Lung (tissue), 11 donors: ENCODE measurements at regions not wholly inside any gene's neighbourhood (a gene's known extent, or its start where the extent isn't known, plus 50 kb on each side); places are given as distances from the start of the nearest gene placed in this dataset.

Experiments used
- ATAC-seq: fragments of 200-7000 bp; cut with Tn5 transposase; one replicate; pipeline ENCODE4 v1.9.1; 2020; ENCODE audit warnings: moderate number of reproducible peaks; ENCODE audit not compliant: insufficient read depth, low FRiP score
- DNase-seq, 3 donors: peaks; one replicate each; pipeline ENCODE4 v3.0.0-alpha.2; 2013 to 2017
- H3K27ac ChIP-seq, 2 donors: one replicate each; pipeline ENCODE4 v1.5.1; 2013; ENCODE audit warnings: mild to moderate bottlenecking in 2 of 2, moderate library complexity in 2 of 2, control low read depth in 1 of 2, inconsistent platforms in 1 of 2, low read depth in 1 of 2, low read length in 1 of 2
- H3K27me3 ChIP-seq, 3 donors: one replicate each; pipeline ENCODE4 v1.5.1; 2013; ENCODE audit warnings: low read length in 2 of 3; ENCODE audit not compliant: control insufficient read depth in 3 of 3, insufficient read depth in 3 of 3
- H3K36me3 ChIP-seq, 4 donors: one replicate each; pipeline ENCODE4 v1.5.1; 2013; ENCODE audit warnings: low read length in 4 of 4, mild to moderate bottlenecking in 1 of 4, moderate library complexity in 1 of 4; ENCODE audit not compliant: control insufficient read depth in 4 of 4, insufficient read depth in 4 of 4
- H3K4me1 ChIP-seq, 5 donors: one replicate each; pipeline ENCODE4 v1.5.1; 2013; ENCODE audit warnings: low read length in 5 of 5, mild to moderate bottlenecking in 2 of 5, moderate library complexity in 1 of 5; ENCODE audit not compliant: control insufficient read depth in 5 of 5, insufficient read depth in 5 of 5
- H3K4me3 ChIP-seq: one replicate; pipeline ENCODE4 v1.5.1; 2013; ENCODE audit warnings: mild to moderate bottlenecking, control low read depth, moderate library complexity
- H3K9ac ChIP-seq, 2 donors: one replicate each; pipeline ENCODE4 v1.5.1; 2013; ENCODE audit warnings: low read length in 2 of 2, control low read depth in 1 of 2; ENCODE audit not compliant: insufficient read depth in 1 of 2
- H3K9me3 ChIP-seq, 4 donors: one replicate each; pipeline ENCODE4 v1.5.1; 2013; ENCODE audit warnings: low read length in 3 of 4, mild to moderate bottlenecking in 1 of 4, moderate library complexity in 1 of 4; ENCODE audit not compliant: control insufficient read depth in 4 of 4, insufficient read depth in 3 of 4
- WGBS, 2 donors: extraction: QIAGEN DNeasy Blood & Tissue Kit; methylation state at CpG; one replicate each; pipeline ENCODE4 v1.1.7; 2013; 5-methylcytosine and 5-hydroxymethylcytosine counted together
- TF ChIP-seq, protein P1 (sequence below): IDR thresholded peaks from 2 replicates; pipeline ENCODE4 v1.5.1; 2012; ENCODE audit warnings: mild to moderate bottlenecking; ENCODE audit errors: control extremely low read depth, extremely low read depth
- donor health status: control.
- donor health status: control.
- donor health status: Bipolar disorder and iron deficiency.
- donor health status: healthy.
- donor health status: DM: yes; HTN: yes; CAD: no.

DNA sequence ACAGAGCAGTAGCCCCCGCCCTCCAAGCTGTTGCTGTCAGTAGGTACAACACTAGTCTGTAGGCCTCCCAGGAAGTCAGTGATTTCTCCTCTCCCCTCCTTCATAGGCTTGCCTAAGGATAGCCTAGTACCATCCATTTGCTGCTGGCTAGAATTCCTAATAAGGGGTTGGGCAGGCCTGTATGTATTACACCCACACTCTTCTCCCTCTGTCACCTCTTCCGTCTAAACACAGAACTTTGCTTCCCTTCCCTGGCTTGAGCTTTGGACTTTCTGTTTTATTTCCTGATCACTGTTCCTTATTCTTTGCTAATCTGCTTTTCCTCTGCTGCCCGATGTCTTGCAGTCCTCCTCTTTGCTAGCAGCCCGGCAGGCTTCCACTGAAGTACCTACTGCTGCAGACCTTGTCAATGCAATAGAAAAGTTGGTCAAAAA lies 93.4 kb upstream of the UMPS start:
- no peaks in the 10 kb centered on the region for H3K27me3 ChIP-seq
- TF ChIP-seq, protein P1, sequence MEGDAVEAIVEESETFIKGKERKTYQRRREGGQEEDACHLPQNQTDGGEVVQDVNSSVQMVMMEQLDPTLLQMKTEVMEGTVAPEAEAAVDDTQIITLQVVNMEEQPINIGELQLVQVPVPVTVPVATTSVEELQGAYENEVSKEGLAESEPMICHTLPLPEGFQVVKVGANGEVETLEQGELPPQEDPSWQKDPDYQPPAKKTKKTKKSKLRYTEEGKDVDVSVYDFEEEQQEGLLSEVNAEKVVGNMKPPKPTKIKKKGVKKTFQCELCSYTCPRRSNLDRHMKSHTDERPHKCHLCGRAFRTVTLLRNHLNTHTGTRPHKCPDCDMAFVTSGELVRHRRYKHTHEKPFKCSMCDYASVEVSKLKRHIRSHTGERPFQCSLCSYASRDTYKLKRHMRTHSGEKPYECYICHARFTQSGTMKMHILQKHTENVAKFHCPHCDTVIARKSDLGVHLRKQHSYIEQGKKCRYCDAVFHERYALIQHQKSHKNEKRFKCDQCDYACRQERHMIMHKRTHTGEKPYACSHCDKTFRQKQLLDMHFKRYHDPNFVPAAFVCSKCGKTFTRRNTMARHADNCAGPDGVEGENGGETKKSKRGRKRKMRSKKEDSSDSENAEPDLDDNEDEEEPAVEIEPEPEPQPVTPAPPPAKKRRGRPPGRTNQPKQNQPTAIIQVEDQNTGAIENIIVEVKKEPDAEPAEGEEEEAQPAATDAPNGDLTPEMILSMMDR: no peak
- no peak overlapping the region for H3K27ac ChIP-seq
- ATAC-seq: no peak
- no peaks in the 10 kb centered on the region for H3K9me3 ChIP-seq
- H3K4me3 ChIP-seq: no peak overlapping the region
- WGBS, 2 donors: 56 to 77% methylated on average over 4 of the region's 4 CpGs
- peaks cover 0 to 3% (median 0%) of the 10 kb centered on the region in 5 donors for H3K4me1 ChIP-seq
- no peak overlapping the region for H3K9ac ChIP-seq
- peaks cover 3 to 17% (median 7%) of the 10 kb centered on the region in 4 donors for H3K36me3 ChIP-seq
- DNase-seq: no peak

DNA sequence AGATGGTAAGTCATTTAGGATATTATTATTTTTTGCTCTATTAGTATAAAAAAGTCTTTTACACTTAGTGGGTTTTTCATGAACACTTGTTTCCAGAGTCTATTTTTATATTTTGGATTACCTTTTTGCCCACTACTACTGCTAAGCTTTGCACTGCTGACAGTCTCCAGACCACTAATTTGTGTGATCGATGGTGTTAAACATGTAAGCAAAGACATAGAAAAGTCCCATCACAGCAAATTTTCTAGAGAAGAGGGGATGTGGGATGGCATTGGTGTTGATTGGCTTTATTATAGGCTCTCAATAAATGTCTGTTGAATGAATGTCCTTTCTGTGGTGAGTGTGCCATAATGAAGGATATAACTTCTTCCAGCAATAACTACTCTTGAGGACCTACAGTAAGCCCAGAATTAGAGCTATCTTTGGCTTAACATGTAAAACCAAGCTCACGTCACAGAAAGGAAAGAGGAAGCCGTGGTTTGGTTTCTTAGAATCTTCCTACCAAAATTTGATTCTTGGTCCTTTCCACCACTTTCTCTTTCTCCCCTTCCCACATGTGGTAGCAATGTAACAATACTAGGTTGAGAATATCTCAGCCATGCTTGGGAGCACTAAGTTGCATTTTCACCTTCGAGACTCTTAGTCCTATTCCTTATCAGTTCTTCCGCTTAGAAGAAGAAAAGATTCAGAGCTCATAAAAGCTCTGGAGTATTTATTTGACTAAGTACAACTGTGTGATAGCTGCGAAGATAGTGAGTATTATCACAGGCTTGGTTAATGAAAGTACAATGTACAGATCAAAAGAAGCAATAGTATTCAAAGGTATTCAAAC lies 90.6 kb upstream of the UMPS start:
- no peaks in the 10 kb centered on the region for H3K9me3 ChIP-seq
- DNase-seq: no peak
- no peak overlapping the region for H3K4me3 ChIP-seq
- peaks cover 0 to 3% (median 0%) of the 10 kb centered on the region in 5 donors for H3K4me1 ChIP-seq
- ATAC-seq: no peak
- H3K27me3 ChIP-seq: no peaks in the 10 kb centered on the region
- TF ChIP-seq, protein P1: no peak
- H3K9ac ChIP-seq: no peak overlapping the region
- WGBS, 2 donors: 66 to 79% methylated on average over 6 of the region's 6 CpGs
- no peak overlapping the region for H3K27ac ChIP-seq
- H3K36me3 ChIP-seq: peaks cover under 1 to 7% (median 4%) of the 10 kb centered on the region in 4 donors

DNA sequence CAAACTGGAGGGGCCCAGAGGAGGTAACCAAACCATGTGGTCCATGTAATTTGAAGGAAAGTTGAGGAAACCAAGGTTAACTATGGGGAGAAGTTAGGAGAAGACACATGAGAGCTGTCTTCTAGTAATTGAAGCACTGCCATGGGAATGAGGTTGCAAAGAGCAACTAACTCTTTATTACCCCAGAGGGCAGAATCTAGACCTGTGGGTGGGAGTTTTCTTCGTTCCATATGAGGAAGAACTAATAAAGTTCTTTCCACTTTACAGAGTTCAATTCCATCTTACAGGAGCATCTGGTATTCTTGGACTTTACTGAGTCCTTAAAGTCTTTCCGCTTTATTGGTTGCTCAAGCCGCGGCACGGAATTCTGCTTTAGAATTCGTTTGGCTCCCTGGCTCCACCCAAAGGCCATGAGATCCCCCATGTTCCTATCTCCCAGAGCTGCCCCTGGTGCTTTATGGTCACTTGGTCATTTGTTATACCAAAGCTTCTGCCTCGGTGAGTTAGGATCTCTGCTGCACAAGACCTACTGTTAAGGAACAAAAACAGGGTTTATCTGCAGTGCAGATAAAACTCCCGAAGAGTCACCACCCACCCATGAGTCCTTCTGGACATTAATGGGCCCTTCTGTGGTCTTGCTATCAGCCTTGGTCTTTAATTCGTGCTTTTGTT lies 89.5 kb upstream of the UMPS start:
- TF ChIP-seq, protein P1: no peak
- no peak for ATAC-seq
- Histone ChIP-seq H3K9me3 (no peaks in the 10 kb centered on the region), H3K4me1 (peaks cover 0 to 3% (median 0%) of the 10 kb centered on the region in 5 donors), H3K27ac (no peak overlapping the region), H3K9ac (no peak overlapping the region), H3K36me3 (peaks cover 0 to 7% (median 3%) of the 10 kb centered on the region in 4 donors), H3K27me3 (no peaks in the 10 kb centered on the region), H3K4me3 (no peak overlapping the region)
- DNase-seq: no peak
- 85 to 89% methylated on average over 9 of the region's 9 CpGs for WGBS, 2 donors
